HG03558 (cell line): ENCODE measurements at regions not wholly inside any gene's neighbourhood (a gene's known extent, or its start where the extent isn't known, plus 50 kb on each side); places are given as distances from the start of the nearest gene placed in this dataset.

Experiments used
- ATAC-seq: cut with Tn5 transposase; IDR thresholded peaks from one replicate; pipeline ENCODE4 v1.9.1; 2021; ENCODE audit warnings: moderate number of reproducible peaks; ENCODE audit not compliant: unreplicated experiment; ENCODE audit errors: extremely low read depth

GRCh38 chr6:138576313-138576712 lies 77.0 kb upstream of the NHSL1 start:
- ATAC-seq: no peak

DNA sequence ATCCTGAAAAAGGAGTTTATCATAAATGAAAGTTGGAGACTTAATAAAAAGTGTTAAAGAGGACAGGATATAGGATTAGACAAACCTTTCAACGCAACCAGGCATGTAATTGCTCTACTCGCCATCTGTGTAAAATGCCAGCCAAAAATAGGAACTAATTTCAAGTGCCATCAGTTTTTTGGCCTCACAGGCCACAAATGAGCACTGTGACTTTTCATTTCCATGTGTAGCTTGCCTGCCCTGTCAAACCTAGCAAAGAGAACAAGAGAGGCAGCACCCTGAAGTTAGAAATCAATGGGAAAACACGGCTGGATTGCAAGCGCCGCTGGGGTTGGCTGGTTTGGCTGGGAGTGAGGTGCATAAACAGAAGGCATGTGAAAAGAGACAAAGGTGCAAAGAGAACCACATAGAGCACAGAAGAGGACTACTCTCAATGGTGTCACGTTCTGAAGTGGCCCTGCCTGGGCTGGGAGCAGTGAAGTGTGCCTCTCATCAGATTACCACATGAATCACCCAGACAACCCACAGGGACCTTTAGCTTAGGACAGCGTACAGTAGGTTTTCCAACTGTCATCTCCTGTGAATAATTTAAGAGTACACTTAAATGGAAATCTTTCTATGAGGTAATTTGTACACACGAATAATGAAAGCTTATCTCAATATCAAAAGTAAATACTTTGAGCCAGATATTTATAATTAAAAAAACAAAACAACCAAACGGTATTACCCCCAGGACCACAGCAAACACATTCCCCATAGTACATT lies 78.0 kb upstream of the NHSL1 start:
- no peak for ATAC-seq

- no peak for ATAC-seq
These were observed 80.7 kb upstream of the NHSL1 start for GRCh38 chr6:138580040-138580439.

GRCh38 chr6:138580801-138581200 lies 81.5 kb upstream of the NHSL1 start:
- no peak for ATAC-seq

DNA sequence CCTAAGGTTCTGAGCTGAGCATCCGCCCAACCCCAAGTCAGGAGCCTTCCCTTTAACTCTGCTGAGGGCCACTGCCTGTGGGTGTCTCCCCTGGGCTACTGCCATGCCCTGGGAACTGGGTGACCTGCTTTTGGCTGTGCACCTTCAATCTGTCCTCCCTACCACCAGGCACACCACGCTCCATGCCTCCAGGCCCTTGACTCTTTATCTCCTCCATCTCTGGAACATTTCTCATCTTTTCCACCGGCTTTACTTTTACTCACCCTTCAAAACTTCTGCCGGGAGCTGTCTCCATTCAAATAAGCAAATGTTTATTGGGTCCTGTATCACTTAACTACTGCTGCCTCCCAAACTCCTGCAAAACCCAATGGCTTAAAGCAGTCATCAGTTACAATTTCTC lies 83.3 kb upstream of the NHSL1 start:
- ATAC-seq: no peak

- no peak for ATAC-seq
These were observed 87.3 kb upstream of the NHSL1 start for GRCh38 chr6:138586638-138587037.

DNA sequence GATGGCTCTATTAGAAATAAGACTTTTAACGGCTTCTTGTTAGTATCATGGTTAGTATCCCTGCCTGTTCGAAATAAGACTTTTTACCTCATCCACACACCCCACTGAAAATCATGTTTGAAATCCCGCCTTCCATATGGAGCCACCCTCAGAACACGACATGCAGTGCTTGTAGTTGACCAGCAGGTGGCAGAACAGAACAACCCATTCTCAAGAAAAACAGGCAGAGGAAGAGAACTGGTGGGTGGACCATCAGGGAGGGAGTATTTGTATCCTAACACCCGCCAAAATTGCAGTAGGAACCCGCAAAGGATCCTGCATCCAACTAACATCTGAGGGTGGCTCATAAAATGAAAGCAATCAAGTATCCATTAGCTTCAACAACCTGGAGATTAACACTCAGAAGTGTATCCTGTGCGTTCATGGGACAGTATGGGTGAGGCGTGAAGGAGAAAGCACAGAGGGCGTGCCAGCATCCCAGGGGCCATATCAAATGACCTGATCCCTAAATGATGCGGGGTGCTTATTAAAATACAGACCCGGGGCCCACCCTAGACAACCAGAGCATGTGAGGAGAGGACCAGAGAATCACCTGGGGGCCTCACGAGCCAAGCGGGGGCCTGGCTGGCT lies 89.6 kb upstream of the NHSL1 start:
- no peak for ATAC-seq

DNA sequence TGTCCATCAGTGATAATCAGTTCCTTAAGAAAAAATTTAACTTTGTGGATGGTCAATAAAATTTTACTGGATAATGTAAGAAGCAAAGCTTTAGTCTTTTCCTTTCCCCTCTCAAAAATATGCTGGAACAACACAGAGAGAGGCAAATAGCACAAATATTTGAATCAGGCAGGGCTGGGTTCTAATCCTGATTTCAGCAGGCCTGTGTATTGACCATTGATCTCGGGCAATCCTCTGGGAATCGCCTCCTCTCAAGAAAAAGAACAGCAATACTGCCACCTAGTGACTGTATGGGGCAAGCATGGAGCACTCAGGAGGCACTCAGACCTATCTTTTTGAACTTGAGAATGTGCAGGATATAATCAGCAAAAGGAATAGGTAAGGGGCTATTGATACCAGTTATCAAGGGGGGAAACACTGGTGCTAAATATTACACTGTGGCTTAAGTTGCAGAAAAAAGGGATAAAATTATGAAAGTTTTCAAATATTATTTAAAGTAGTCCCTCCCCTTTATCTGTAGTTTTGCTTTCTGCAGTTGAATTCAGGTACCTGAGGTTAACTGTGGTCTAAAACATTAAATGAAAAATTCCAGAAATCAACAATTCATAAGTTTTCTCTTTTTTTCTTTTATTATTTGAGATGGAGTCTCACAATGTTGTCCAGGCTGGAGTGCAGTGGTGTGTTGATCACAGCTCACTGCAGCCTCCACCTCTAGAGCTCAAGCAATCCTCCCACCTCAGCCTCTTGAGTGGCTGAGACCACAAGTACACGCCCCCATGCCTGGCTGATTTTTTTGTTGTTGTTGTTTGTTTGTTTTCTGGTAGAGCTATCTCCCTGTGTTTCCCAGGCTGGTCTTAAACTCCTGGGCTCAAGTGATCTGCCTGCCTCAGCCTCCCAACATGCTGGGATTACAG lies 91.8 kb upstream of the NHSL1 start:
- no peak for ATAC-seq

DNA sequence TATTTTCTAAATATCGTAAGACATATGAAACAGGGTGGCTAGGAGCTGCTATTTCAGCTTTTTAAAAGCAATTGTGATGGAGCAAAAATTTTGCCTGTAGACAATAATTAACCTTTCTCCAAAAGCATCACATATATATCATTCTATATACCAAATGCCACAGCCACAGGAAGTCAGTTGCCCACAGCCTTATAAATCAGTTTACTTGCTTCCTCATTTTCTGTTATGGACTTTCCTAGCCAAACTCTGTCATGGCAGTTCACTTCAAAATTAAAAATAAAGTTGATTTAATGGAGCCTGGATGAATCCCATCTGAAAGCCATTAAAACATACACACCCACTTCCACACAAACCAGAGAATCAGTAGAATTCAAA lies 93.4 kb upstream of the NHSL1 start:
- peak; percentile 47 for ATAC-seq

GRCh38 chr6:138593124-138593877 lies 94.0 kb upstream of the NHSL1 start:
- peak; percentile 83 for ATAC-seq

DNA sequence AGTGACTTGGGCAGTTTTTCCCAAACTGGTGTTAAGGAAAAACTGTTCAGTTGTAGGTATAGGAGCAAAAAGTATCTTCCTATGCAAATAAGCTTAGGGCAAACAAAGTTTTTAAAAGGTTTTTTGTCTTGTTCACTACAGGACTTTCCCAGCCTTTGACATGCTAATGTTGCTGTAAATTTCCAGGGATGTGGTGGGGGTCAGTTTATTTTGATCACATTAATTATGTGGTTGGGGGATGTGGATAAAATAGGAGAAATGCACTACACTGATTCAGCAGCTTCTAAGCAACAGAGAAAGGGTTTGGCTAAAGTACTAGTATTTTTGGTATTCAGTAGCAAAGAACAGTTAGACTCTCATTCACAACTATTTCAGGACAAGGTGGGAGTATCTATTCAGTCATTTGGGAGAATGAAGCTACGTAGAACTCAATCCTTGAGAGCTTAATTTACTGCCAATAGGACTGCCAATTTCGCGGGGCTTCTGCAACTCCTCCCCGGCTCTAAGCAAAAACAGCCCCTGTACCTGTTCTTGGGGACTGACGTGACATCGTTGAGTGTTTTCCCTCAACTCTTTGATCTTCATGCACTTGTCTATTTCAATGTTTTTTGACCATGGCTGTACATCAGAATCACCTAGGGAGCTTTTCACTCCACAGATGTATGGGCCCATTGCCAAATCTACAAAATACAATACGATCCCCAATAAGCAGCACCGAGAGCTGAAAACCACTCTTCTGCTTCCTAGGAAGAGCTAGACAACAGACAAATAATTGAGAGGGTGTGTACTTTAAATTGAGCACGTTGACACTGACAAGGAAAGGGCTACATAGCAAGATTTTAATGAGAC lies 94.8 kb upstream of the NHSL1 start:
- ATAC-seq: no peak

GRCh38 chr6:138594758-138595140 lies 95.5 kb upstream of the NHSL1 start:
- ATAC-seq: no peak

- no peak for ATAC-seq
These were observed 96.8 kb upstream of the NHSL1 start for GRCh38 chr6:138596126-138596525.

GRCh38 chr6:138596591-138596990 lies 97.3 kb upstream of the NHSL1 start:
- ATAC-seq: no peak

GRCh38 chr6:138597336-138597735 lies 98.0 kb upstream of the NHSL1 start:
- ATAC-seq: no peak

DNA sequence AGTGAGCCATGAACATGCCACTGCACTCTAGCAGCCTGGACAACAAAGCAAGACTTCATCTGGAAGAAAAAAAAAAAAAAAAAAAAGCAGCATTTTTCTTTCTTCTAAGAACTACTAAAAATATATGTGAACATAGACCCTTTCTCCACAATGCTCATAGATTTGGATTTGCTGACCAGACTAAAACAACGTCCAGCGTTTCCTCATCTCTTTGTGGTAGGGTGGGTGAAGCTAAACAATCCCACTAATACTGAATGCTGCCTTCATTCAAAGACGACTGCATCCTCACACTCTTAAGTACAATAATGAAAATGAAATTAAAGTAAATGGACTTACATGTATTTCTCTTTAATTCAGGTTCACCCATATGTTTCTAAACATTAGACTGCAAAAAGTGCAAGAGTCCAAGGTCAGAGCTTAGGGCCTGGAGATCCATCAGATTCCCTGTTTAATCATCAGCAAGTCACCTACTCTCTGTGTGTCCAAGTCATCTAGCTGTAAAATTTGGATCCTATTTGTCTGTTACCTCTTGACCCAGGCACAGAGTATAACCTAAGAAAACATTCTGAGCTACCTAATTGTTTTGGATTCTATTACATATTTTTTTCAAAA lies 99.4 kb upstream of the NHSL1 start:
- no peak for ATAC-seq

DNA sequence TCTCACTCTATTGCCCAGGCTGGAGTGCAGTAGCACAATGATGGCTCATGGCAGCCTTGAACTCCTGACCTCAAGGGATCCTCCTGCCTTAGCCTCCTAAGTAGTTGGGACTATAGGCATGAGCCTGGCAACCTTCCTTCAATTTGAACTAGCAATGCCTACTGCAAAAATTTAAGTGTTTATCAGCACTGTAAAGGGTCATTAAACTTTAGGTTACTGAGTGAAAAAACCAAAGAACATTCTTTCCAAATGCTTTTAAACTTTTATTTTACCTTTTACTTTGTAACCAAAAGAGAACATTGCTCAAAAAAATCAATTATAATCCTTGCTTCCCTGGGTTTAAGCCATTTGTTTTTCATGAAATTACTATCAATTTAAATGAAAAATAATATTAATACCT lies 101.0 kb upstream of the NHSL1 start:
- no peak for ATAC-seq

DNA sequence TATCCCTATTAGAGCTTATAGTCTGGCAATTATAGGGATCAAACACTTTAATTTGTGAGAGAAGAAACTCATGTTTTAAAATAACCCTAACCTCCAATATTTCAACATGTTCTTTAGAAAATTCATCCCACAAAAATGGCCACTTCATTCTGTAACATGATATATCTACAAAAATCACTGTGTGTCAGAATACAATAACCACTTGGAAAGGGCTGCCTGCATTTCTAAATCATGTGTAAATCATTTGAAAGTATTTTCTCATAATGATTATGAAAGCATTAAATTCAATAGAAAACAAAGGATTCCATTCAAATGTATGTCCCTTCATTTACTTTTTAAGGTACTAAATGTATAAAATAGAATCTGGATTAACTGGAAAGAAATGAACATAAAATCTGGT lies 101.4 kb upstream of the NHSL1 start:
- no peak for ATAC-seq

- ATAC-seq: no peak
These were observed 101.8 kb upstream of the NHSL1 start for GRCh38 chr6:138601128-138601527.
